ENCODE measurements at regions not wholly inside any gene's neighbourhood (a gene's known extent, or its start where the extent isn't known, plus 50 kb on each side); places are given as distances from the start of the nearest gene placed in this dataset.

- Histone ChIP-seq H4K20me1 (ENCODE audit: insufficient read depth, low read length) (no peaks in the 10 kb centered on the region), H3K4me2 (ENCODE audit: low read length) (no peak overlapping the region), H2AFZ (ENCODE audit: low read length) (no peak overlapping the region), H3K36me3 (ENCODE audit: insufficient read depth, low read length) (no peaks in the 10 kb centered on the region), H3K9me3 (ENCODE audit: low read length) (no peaks in the 10 kb centered on the region), H3K4me1 (ENCODE audit: insufficient read depth, low read length, poor library complexity, severe bottlenecking) (no peaks in the 10 kb centered on the region), H3K4me3 (ENCODE audit: low read depth, low read length, poor library complexity, severe bottlenecking) (no peak overlapping the region), H3K27ac (ENCODE audit: low read depth, low read length, poor library complexity, severe bottlenecking) (no peak overlapping the region), H3K9me2 (ENCODE audit: insufficient read depth, low read length) (no peaks in the 10 kb centered on the region), H3K79me2 (ENCODE audit: insufficient read depth, low read depth, low read length) (no peaks in the 10 kb centered on the region)
- ChIA-PET CTCF (ENCODE audit: unreplicated experiment) (no interaction called here), POLR2A (interaction anchor here (1.7 kb wide), 1 partner anchor 12 kb away, joined by 4 read pairs; no protein-coding TSS in a partner anchor)
- TF ChIP-seq CTCF (conservative IDR thresholded peaks at IDR 0.05; ENCODE audit: low read length) = no peak
- no peak for TF ChIP-seq EZH2phosphoT487 (IDR thresholded peaks at IDR 0.05; ENCODE audit: borderline replicate concordance, low read depth, low read length)
- BruUV-seq (replicated peaks) = no TSS peak
- intact Hi-C loops (cut with micrococcal nuclease; ENCODE audit: unreplicated experiment) = no loop called here
- DNase-seq (ENCODE audit: low spot score) = no peak
Observed at GRCh38 chr2:155907211-155907610, 425.3 kb downstream of the NR4A2 start.

- DNase-seq (ENCODE audit: low spot score) = no peak
- H2AFZ ChIP-seq (ENCODE audit: low read length) = no peak overlapping the region
- H3K9me3 ChIP-seq (ENCODE audit: low read length) = no peaks in the 10 kb centered on the region
- H3K36me3 ChIP-seq (ENCODE audit: insufficient read depth, low read length) = no peaks in the 10 kb centered on the region
- CTCF ChIA-PET (ENCODE audit: unreplicated experiment) = no interaction called here
- intact Hi-C loops (cut with micrococcal nuclease; ENCODE audit: unreplicated experiment) = no loop called here
- no TSS peak for BruUV-seq (replicated peaks)
- no peaks in the 10 kb centered on the region for H4K20me1 ChIP-seq (ENCODE audit: insufficient read depth, low read length)
- no peaks in the 10 kb centered on the region for H3K79me2 ChIP-seq (ENCODE audit: insufficient read depth, low read depth, low read length)
- TF ChIP-seq EZH2phosphoT487 (IDR thresholded peaks at IDR 0.05; ENCODE audit: borderline replicate concordance, low read depth, low read length) (no peak), CTCF (conservative IDR thresholded peaks at IDR 0.05; ENCODE audit: low read length) (no peak)
- H3K4me1 ChIP-seq (ENCODE audit: insufficient read depth, low read length, poor library complexity, severe bottlenecking) = no peaks in the 10 kb centered on the region
- no peak overlapping the region for H3K4me2 ChIP-seq (ENCODE audit: low read length)
- POLR2A ChIA-PET = interaction anchor here (0.6 to 1.1 kb wide), 3 partner anchors 15 to 985 kb away, joined by 3 read pairs; no protein-coding TSS in a partner anchor
- no peak overlapping the region for H3K27ac ChIP-seq (ENCODE audit: low read depth, low read length, poor library complexity, severe bottlenecking)
- H3K4me3 ChIP-seq (ENCODE audit: low read depth, low read length, poor library complexity, severe bottlenecking) = no peak overlapping the region
- H3K9me2 ChIP-seq (ENCODE audit: insufficient read depth, low read length) = no peaks in the 10 kb centered on the region
Observed at GRCh38 chr2:155905657-155906056, 426.9 kb downstream of the NR4A2 start.

GRCh38 chr2:155904720-155905119, 427.8 kb downstream of the NR4A2 start:
- intact Hi-C loops (cut with micrococcal nuclease; ENCODE audit: unreplicated experiment) = no loop called here
- Histone ChIP-seq H2AFZ (ENCODE audit: low read length) (no peak overlapping the region), H3K9me3 (ENCODE audit: low read length) (no peaks in the 10 kb centered on the region), H3K9me2 (ENCODE audit: insufficient read depth, low read length) (no peaks in the 10 kb centered on the region), H3K27ac (ENCODE audit: low read depth, low read length, poor library complexity, severe bottlenecking) (no peak overlapping the region), H3K36me3 (ENCODE audit: insufficient read depth, low read length) (no peaks in the 10 kb centered on the region), H3K79me2 (ENCODE audit: insufficient read depth, low read depth, low read length) (no peaks in the 10 kb centered on the region), H3K4me1 (ENCODE audit: insufficient read depth, low read length, poor library complexity, severe bottlenecking) (no peaks in the 10 kb centered on the region), H3K4me2 (ENCODE audit: low read length) (no peak overlapping the region), H4K20me1 (ENCODE audit: insufficient read depth, low read length) (no peaks in the 10 kb centered on the region), H3K4me3 (ENCODE audit: low read depth, low read length, poor library complexity, severe bottlenecking) (no peak overlapping the region)
- no peak for DNase-seq (ENCODE audit: low spot score)
- no TSS peak for BruUV-seq (replicated peaks)
- TF ChIP-seq CTCF (conservative IDR thresholded peaks at IDR 0.05; ENCODE audit: low read length) = no peak
- no peak for TF ChIP-seq EZH2phosphoT487 (IDR thresholded peaks at IDR 0.05; ENCODE audit: borderline replicate concordance, low read depth, low read length)
- ChIA-PET POLR2A (no interaction called here), CTCF (ENCODE audit: unreplicated experiment) (no interaction called here)
